ENCODE measurements at regions not wholly inside any gene's neighbourhood (a gene's known extent, or its start where the extent isn't known, plus 50 kb on each side); places are given as distances from the start of the nearest gene placed in this dataset.

- DNase-seq: no peak
- Mint-ChIP-seq H3K4me1 (ENCODE audit: low read depth) (no peaks in the 10 kb centered on the region), H3K4me3 (no peak overlapping the region), H3K36me3 (ENCODE audit: insufficient read depth) (no peaks in the 10 kb centered on the region), H3K9me3 (no peaks in the 10 kb centered on the region), H3K27me3 (ENCODE audit: low read depth) (peaks cover 4% of the 10 kb centered on the region)
- no peak for ATAC-seq
These were observed 71.0 kb upstream of the ARHGEF26 start for GRCh38 chr3:154050216-154050615.

- no peak overlapping the region for H3K4me3 Mint-ChIP-seq
- peaks cover 4% of the 10 kb centered on the region for H3K27me3 Mint-ChIP-seq (ENCODE audit: low read depth)
- ATAC-seq (no peak), DNase-seq (no peak)
- H3K4me1 Mint-ChIP-seq (ENCODE audit: low read depth): no peaks in the 10 kb centered on the region
- H3K9me3 Mint-ChIP-seq: no peaks in the 10 kb centered on the region
- H3K36me3 Mint-ChIP-seq (ENCODE audit: insufficient read depth): no peaks in the 10 kb centered on the region
These were observed 70.4 kb upstream of the ARHGEF26 start for GRCh38 chr3:154050766-154051165.

GRCh38 chr3:154059833-154060232 lies 61.4 kb upstream of the ARHGEF26 start:
- no peaks in the 10 kb centered on the region for H3K36me3 Mint-ChIP-seq (ENCODE audit: insufficient read depth)
- H3K4me1 Mint-ChIP-seq (ENCODE audit: low read depth): no peaks in the 10 kb centered on the region
- no peaks in the 10 kb centered on the region for H3K9me3 Mint-ChIP-seq
- no peak overlapping the region for H3K4me3 Mint-ChIP-seq
- no peak for ATAC-seq
- H3K27me3 Mint-ChIP-seq (ENCODE audit: low read depth): no peaks in the 10 kb centered on the region
- DNase-seq: no peak

DNA sequence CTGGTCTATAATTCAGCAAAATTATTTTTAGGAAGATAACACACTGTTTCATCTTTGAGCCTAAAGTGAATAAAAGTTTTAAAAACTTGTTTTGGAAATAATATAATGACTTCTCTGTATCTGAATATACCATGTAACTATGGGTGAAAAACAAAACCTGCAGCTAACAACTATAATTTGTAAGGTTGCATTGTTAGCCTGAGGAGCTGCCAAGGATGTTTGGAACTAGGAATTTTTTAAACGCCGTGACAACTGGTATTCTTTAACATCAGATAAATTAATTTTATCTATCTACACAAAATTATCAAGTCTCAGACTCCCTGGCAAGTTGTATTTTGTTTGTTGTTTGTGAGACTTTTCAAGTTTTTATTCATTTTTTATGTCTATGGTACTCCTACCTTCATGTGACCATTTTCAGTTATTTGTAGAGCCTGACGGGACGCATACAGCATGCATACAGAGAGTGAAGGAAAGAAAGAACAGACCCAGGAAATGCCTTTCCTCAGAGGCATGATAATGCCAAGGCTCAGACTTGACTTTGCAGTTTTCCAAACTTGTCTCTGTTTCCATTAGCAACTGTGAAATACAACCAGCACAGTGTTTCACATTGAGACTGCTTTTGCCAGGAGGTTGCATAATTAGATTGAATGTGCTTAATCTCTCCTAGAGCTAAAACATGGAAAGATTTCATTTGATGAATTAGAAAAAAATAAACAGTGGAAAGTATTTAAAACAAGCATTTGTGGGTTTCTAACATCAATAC lies 60.8 kb upstream of the ARHGEF26 start:
- ATAC-seq (no peak), DNase-seq (no peak)
- Mint-ChIP-seq H3K27me3 (ENCODE audit: low read depth) (no peaks in the 10 kb centered on the region), H3K9me3 (no peaks in the 10 kb centered on the region), H3K36me3 (ENCODE audit: insufficient read depth) (no peaks in the 10 kb centered on the region), H3K4me1 (ENCODE audit: low read depth) (no peaks in the 10 kb centered on the region), H3K4me3 (no peak overlapping the region)

GRCh38 chr3:154061001-154061370 lies 60.2 kb upstream of the ARHGEF26 start:
- ATAC-seq: no peak
- Mint-ChIP-seq H3K4me3 (no peak overlapping the region), H3K4me1 (ENCODE audit: low read depth) (no peaks in the 10 kb centered on the region), H3K27me3 (ENCODE audit: low read depth) (peaks cover 3% of the 10 kb centered on the region), H3K36me3 (ENCODE audit: insufficient read depth) (no peaks in the 10 kb centered on the region), H3K9me3 (no peaks in the 10 kb centered on the region)
- DNase-seq: no peak

GRCh38 chr3:154062513-154062912 lies 58.7 kb upstream of the ARHGEF26 start:
- Mint-ChIP-seq H3K4me1 (ENCODE audit: low read depth) (no peaks in the 10 kb centered on the region), H3K27me3 (ENCODE audit: low read depth) (peaks cover 5% of the 10 kb centered on the region), H3K9me3 (no peaks in the 10 kb centered on the region), H3K36me3 (ENCODE audit: insufficient read depth) (no peaks in the 10 kb centered on the region), H3K4me3 (no peak overlapping the region)
- ATAC-seq (no peak), DNase-seq (no peak)

- peaks cover 2% of the 10 kb centered on the region for H3K27me3 Mint-ChIP-seq (ENCODE audit: low read depth)
- H3K9me3 Mint-ChIP-seq: peaks cover 3% of the 10 kb centered on the region
- H3K4me1 Mint-ChIP-seq (ENCODE audit: low read depth): no peaks in the 10 kb centered on the region
- DNase-seq (no peak), ATAC-seq (no peak)
- no peak overlapping the region for H3K4me3 Mint-ChIP-seq
- no peaks in the 10 kb centered on the region for H3K36me3 Mint-ChIP-seq (ENCODE audit: insufficient read depth)
These were observed 50.0 kb upstream of the ARHGEF26 start for GRCh38 chr3:154071146-154071545.

Measured in activated T-cell treated with anti-CD3 and anti-CD28 coated beads, Interleukin-2, amount 50 U/mL, for 4 hours (primary cell).